ENCODE measurements at regions not wholly inside any gene's neighbourhood (a gene's known extent, or its start where the extent isn't known, plus 50 kb on each side); places are given as distances from the start of the nearest gene placed in this dataset.

GRCh38 chr7:153023194-153023592, 263.6 kb downstream of the ACTR3B start:
- 37 to 40% methylated on average over 7 of the region's 7 CpGs for WGBS, 2 experiments (ENCODE audit: low coverage in 1 of 2, low lambda C conversion rate in 2 of 2, missing lambda C conversion rate in 2 of 2)

DNA sequence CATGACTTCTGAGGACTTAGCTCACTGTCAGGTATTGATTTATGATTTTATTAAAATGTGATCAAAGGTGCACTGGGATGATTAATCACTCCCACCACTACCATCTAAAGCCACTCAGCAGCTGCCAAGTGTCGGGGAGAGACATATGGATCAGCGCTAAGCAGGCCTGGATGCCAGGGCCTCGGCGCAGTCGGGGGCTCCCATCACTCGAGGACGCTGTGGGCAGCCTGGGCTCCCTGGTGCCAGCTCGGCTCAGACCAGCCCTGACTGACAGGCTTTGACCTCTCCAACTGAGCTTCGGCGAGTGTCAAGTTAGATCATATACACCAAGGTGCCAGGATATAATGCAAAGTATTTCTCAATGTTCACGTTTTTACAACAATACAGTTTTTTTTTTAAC, 267.7 kb downstream of the ACTR3B start:
- Histone ChIP-seq H3K9me2 (ENCODE audit: insufficient read depth) (no peaks in the 10 kb centered on the region), H3K9ac (no peak overlapping the region), H3F3A (ENCODE audit: insufficient read depth) (no peaks in the 10 kb centered on the region), H3K27ac (no peak overlapping the region), H3K4me3 (no peak overlapping the region), H2AFZ (no peak overlapping the region), H3K9me3 (ENCODE audit: low read depth) (no peaks in the 10 kb centered on the region), H3K79me2 (ENCODE audit: insufficient read depth) (no peaks in the 10 kb centered on the region), H3K4me1 (ENCODE audit: insufficient read depth) (no peaks in the 10 kb centered on the region), H3K4me2 (ENCODE audit: unreplicated experiment) (no peak overlapping the region), H3K36me3 (ENCODE audit: low read depth) (no peaks in the 10 kb centered on the region), H3K27me3 (replicated peaks; ENCODE audit: insufficient read depth) (no peaks in the 10 kb centered on the region), H4K20me1 (ENCODE audit: insufficient read depth) (no peaks in the 10 kb centered on the region)
- in situ Hi-C loops (cut with MboI): no loop called here
- DNase-seq: no peak
- WGBS, 2 experiments (ENCODE audit: low coverage in 1 of 2, low lambda C conversion rate in 2 of 2, missing lambda C conversion rate in 2 of 2): 27 to 33% methylated on average over 11 of the region's 11 CpGs
- TF ChIP-seq EZH2 (IDR thresholded peaks at IDR 0.05; ENCODE audit: insufficient read depth, poor library complexity, severe bottlenecking): no peak
- TF ChIP-seq EZH2phosphoT487 (IDR thresholded peaks at IDR 0.05; ENCODE audit: insufficient read depth, low read depth): no peak

More at GRCh38 chr7:153023194-153023592, 263.6 kb downstream of the ACTR3B start:
- no peaks in the 10 kb centered on the region for H3K9me3 ChIP-seq (ENCODE audit: low read depth)
- no peaks in the 10 kb centered on the region for H3K4me1 ChIP-seq (ENCODE audit: insufficient read depth)
- in situ Hi-C loops (cut with MboI): no loop called here
- H3F3A ChIP-seq (ENCODE audit: insufficient read depth): no peaks in the 10 kb centered on the region
- no peak for TF ChIP-seq EZH2phosphoT487 (IDR thresholded peaks at IDR 0.05; ENCODE audit: insufficient read depth, low read depth)
- TF ChIP-seq EZH2 (IDR thresholded peaks at IDR 0.05; ENCODE audit: insufficient read depth, poor library complexity, severe bottlenecking): no peak
- no peak overlapping the region for H3K4me3 ChIP-seq
- H2AFZ ChIP-seq: no peak overlapping the region
- no peak overlapping the region for H3K9ac ChIP-seq
- H3K79me2 ChIP-seq (ENCODE audit: insufficient read depth): no peaks in the 10 kb centered on the region
- DNase-seq: no peak
- H4K20me1 ChIP-seq (ENCODE audit: insufficient read depth): no peaks in the 10 kb centered on the region
- no peaks in the 10 kb centered on the region for H3K27me3 ChIP-seq (replicated peaks; ENCODE audit: insufficient read depth)
- H3K9me2 ChIP-seq (ENCODE audit: insufficient read depth): no peaks in the 10 kb centered on the region
- no peak overlapping the region for H3K4me2 ChIP-seq (ENCODE audit: unreplicated experiment)
- no peaks in the 10 kb centered on the region for H3K36me3 ChIP-seq (ENCODE audit: low read depth)
- no peak overlapping the region for H3K27ac ChIP-seq

DNA sequence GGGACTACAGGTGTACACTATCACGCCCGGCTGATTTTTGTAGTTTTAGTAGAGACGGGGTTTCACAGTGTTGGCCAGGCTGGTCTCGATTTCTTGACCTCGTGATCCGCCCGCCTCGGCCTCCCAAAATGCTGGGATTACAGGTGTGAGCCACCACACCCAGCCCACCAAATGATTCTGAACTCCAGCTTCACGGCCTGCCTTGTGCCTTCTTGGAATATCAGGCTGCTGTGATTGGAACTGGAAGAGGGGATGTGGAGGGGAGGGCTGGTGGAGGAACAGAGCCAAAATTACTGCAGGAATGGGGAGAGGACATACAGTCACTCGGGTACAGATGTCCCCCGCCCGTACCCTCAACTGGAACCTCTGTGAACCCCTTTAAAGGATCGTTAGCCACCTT, 268.4 kb downstream of the ACTR3B start:
- Histone ChIP-seq H3K27me3 (replicated peaks; ENCODE audit: insufficient read depth) (no peaks in the 10 kb centered on the region), H4K20me1 (ENCODE audit: insufficient read depth) (no peaks in the 10 kb centered on the region), H3K9me2 (ENCODE audit: insufficient read depth) (no peaks in the 10 kb centered on the region), H3K4me1 (ENCODE audit: insufficient read depth) (no peaks in the 10 kb centered on the region), H3K36me3 (ENCODE audit: low read depth) (no peaks in the 10 kb centered on the region), H3K9me3 (ENCODE audit: low read depth) (no peaks in the 10 kb centered on the region), H3K9ac (no peak overlapping the region), H3F3A (ENCODE audit: insufficient read depth) (no peaks in the 10 kb centered on the region), H3K4me3 (no peak overlapping the region), H3K79me2 (ENCODE audit: insufficient read depth) (no peaks in the 10 kb centered on the region), H3K4me2 (ENCODE audit: unreplicated experiment) (no peak overlapping the region), H2AFZ (no peak overlapping the region), H3K27ac (no peak overlapping the region)
- TF ChIP-seq EZH2phosphoT487 (IDR thresholded peaks at IDR 0.05; ENCODE audit: insufficient read depth, low read depth) (no peak), EZH2 (IDR thresholded peaks at IDR 0.05; ENCODE audit: insufficient read depth, poor library complexity, severe bottlenecking) (no peak)
- no peak for DNase-seq
- 32 to 34% methylated on average over 13 of the region's 13 CpGs for WGBS, 2 experiments (ENCODE audit: low coverage in 1 of 2, low lambda C conversion rate in 2 of 2, missing lambda C conversion rate in 2 of 2)
- in situ Hi-C loops (cut with MboI): no loop called here

DNA sequence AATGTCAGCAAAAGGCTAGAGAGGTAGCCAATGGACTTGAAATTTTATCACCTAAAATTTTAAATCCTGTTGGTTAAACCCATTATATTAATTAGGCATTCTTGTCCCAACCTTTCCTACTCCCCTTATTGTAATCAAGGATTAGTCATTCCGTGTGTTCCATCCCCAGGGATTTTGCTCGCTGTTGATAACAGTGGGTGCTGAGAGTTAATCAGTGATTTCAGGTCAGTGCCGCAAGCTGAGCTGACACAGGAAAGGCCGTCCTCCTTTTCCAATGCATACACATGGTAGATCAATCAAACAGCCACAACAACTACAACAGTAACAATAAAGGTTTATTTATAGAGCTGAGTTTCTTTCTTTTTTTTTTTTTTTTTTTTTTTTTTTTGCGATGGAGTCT, 271.4 kb downstream of the ACTR3B start:
- Histone ChIP-seq H2AFZ (no peak overlapping the region), H3K4me3 (no peak overlapping the region), H3K27me3 (replicated peaks; ENCODE audit: insufficient read depth) (no peaks in the 10 kb centered on the region), H3K36me3 (ENCODE audit: low read depth) (no peaks in the 10 kb centered on the region), H3K4me1 (ENCODE audit: insufficient read depth) (no peaks in the 10 kb centered on the region), H3K4me2 (ENCODE audit: unreplicated experiment) (no peak overlapping the region), H3K27ac (no peak overlapping the region), H4K20me1 (ENCODE audit: insufficient read depth) (no peaks in the 10 kb centered on the region), H3K9me3 (ENCODE audit: low read depth) (no peaks in the 10 kb centered on the region), H3K9ac (no peak overlapping the region), H3K9me2 (ENCODE audit: insufficient read depth) (no peaks in the 10 kb centered on the region), H3K79me2 (ENCODE audit: insufficient read depth) (no peaks in the 10 kb centered on the region), H3F3A (ENCODE audit: insufficient read depth) (no peaks in the 10 kb centered on the region)
- 45 to 47% methylated on average over 4 to 5 of the region's 5 CpGs for WGBS, 2 experiments (ENCODE audit: low coverage in 1 of 2, low lambda C conversion rate in 2 of 2, missing lambda C conversion rate in 2 of 2)
- in situ Hi-C loops (cut with MboI): no loop called here
- TF ChIP-seq EZH2 (IDR thresholded peaks at IDR 0.05; ENCODE audit: insufficient read depth, poor library complexity, severe bottlenecking) (no peak), EZH2phosphoT487 (IDR thresholded peaks at IDR 0.05; ENCODE audit: insufficient read depth, low read depth) (no peak)
- DNase-seq: no peak

- in situ Hi-C loops (cut with MboI): no loop called here
- no peak for DNase-seq
- H3K27ac ChIP-seq: no peak overlapping the region
- no peaks in the 10 kb centered on the region for H3K27me3 ChIP-seq (replicated peaks; ENCODE audit: insufficient read depth)
- TF ChIP-seq EZH2 (IDR thresholded peaks at IDR 0.05; ENCODE audit: insufficient read depth, poor library complexity, severe bottlenecking) (no peak), EZH2phosphoT487 (IDR thresholded peaks at IDR 0.05; ENCODE audit: insufficient read depth, low read depth) (no peak)
- H3K79me2 ChIP-seq (ENCODE audit: insufficient read depth): no peaks in the 10 kb centered on the region
- no peaks in the 10 kb centered on the region for H3K9me3 ChIP-seq (ENCODE audit: low read depth)
- 24 to 29% methylated on average over 8 of the region's 8 CpGs for WGBS, 2 experiments (ENCODE audit: low coverage in 1 of 2, low lambda C conversion rate in 2 of 2, missing lambda C conversion rate in 2 of 2)
- H3K4me1 ChIP-seq (ENCODE audit: insufficient read depth): no peaks in the 10 kb centered on the region
- no peaks in the 10 kb centered on the region for H3K9me2 ChIP-seq (ENCODE audit: insufficient read depth)
- H3K36me3 ChIP-seq (ENCODE audit: low read depth): no peaks in the 10 kb centered on the region
- no peak overlapping the region for H3K4me3 ChIP-seq
- H4K20me1 ChIP-seq (ENCODE audit: insufficient read depth): no peaks in the 10 kb centered on the region
- no peaks in the 10 kb centered on the region for H3F3A ChIP-seq (ENCODE audit: insufficient read depth)
- H3K9ac ChIP-seq: no peak overlapping the region
- H3K4me2 ChIP-seq (ENCODE audit: unreplicated experiment): no peak overlapping the region
- H2AFZ ChIP-seq: no peak overlapping the region
Measured at GRCh38 chr7:153034791-153035190, 275.2 kb downstream of the ACTR3B start.
